Endodermal cell (in vitro differentiated cells): ENCODE measurements at regions not wholly inside any gene's neighbourhood (a gene's known extent, or its start where the extent isn't known, plus 50 kb on each side); places are given as distances from the start of the nearest gene placed in this dataset.

ENCODE experiments used
- DNase-seq: peaks from one replicate; pipeline ENCODE4 v3.0.0-alpha.2; 2017
- H3K27ac ChIP-seq: 2 replicates; pipeline ENCODE4 v1.5.1; 2013; ENCODE audit warnings: mild to moderate bottlenecking, low read depth, low read length, moderate library complexity
- H3K27me3 ChIP-seq: 2 replicates; pipeline ENCODE4 v1.6.1; 2013; ENCODE audit warnings: mild to moderate bottlenecking, low read length, moderate library complexity; ENCODE audit not compliant: insufficient read depth, control insufficient read depth, poor library complexity, severe bottlenecking
- H3K36me3 ChIP-seq: 2 replicates; pipeline ENCODE4 v1.7.0; 2013; ENCODE audit warnings: mild to moderate bottlenecking, low read length, moderate library complexity; ENCODE audit not compliant: control insufficient read depth, insufficient read depth
- H3K4me1 ChIP-seq: one replicate; pipeline ENCODE4 v1.7.0; 2013; ENCODE audit warnings: low read length; ENCODE audit not compliant: control insufficient read depth, insufficient read depth
- H3K4me3 ChIP-seq: 2 replicates; pipeline ENCODE4 v1.5.1; 2013; ENCODE audit warnings: mild to moderate bottlenecking, low read length, moderate library complexity
- H3K9ac ChIP-seq: 2 replicates; pipeline ENCODE4 v1.6.1; 2013; ENCODE audit warnings: mild to moderate bottlenecking, low read length, moderate library complexity; ENCODE audit not compliant: poor library complexity, severe bottlenecking; ENCODE audit errors: extremely low read depth
- H3K9me3 ChIP-seq: 2 replicates; pipeline ENCODE4 v1.6.1; 2013; ENCODE audit warnings: mild to moderate bottlenecking, low read length, moderate library complexity; ENCODE audit not compliant: control insufficient read depth
- H3K27ac Mint-ChIP-seq: 2 replicates; pipeline ENCODE4 v1.8.0; 2020; ENCODE audit warnings: mixed read lengths
- H3K27me3 Mint-ChIP-seq: 2 replicates; pipeline ENCODE4 v1.8.0; 2021; ENCODE audit warnings: mild to moderate bottlenecking, mixed read lengths; ENCODE audit not compliant: insufficient read depth
- H3K36me3 Mint-ChIP-seq: 2 replicates; pipeline ENCODE4 v1.8.0; 2020; ENCODE audit warnings: low read depth, mixed read lengths
- H3K4me1 Mint-ChIP-seq: 2 replicates; pipeline ENCODE4 v1.8.0; 2020; ENCODE audit warnings: mixed read lengths
- H3K4me3 Mint-ChIP-seq: 2 replicates; pipeline ENCODE4 v1.8.0; 2020; ENCODE audit warnings: mild to moderate bottlenecking, moderate library complexity, mixed read lengths
- H3K9me3 Mint-ChIP-seq: 2 replicates; pipeline ENCODE4 v1.8.0; 2020; ENCODE audit warnings: mild to moderate bottlenecking, mixed read lengths
- CTCF ChIP-seq: fragments of 200-600 bp; sonication (generic); conservative IDR thresholded peaks from 2 replicates; pipeline ENCODE4 v1.5.0; 2021; ENCODE audit warnings: antibody characterized with exemption, mild to moderate bottlenecking
- WGBS, 2 experiments: methylation state at CpG; one replicate each; pipeline versions ENCODE4 v1.1.5 to v1.1.7; 2013; ENCODE audit warnings: missing lambda C conversion rate in 2 of 2, mixed read lengths in 1 of 2; ENCODE audit not compliant: insufficient coverage in 1 of 2, insufficient read length in 1 of 2; 5-methylcytosine and 5-hydroxymethylcytosine counted together

- TF ChIP-seq CTCF = no peak
- Mint-ChIP-seq H3K36me3 (no peaks in the 10 kb centered on the region), H3K27me3 (no peaks in the 10 kb centered on the region), H3K4me1 (no peaks in the 10 kb centered on the region), H3K4me3 (no peak overlapping the region), H3K27ac (no peak overlapping the region), H3K9me3 (no peaks in the 10 kb centered on the region)
- Histone ChIP-seq H3K4me1 (no peaks in the 10 kb centered on the region), H3K9ac (no peak overlapping the region), H3K9me3 (no peaks in the 10 kb centered on the region), H3K4me3 (no peak overlapping the region), H3K27ac (no peak overlapping the region), H3K36me3 (no peaks in the 10 kb centered on the region), H3K27me3 (no peaks in the 10 kb centered on the region)
- WGBS, 2 experiments = 92 to 96% methylated on average over 5 to 6 of the region's 6 CpGs
- no peak for DNase-seq
Observed at GRCh38 chr17:79538291-79538690, 72.6 kb downstream of the RBFOX3 start.

GRCh38 chr17:79537686-79538085 is 73.2 kb downstream of the RBFOX3 start:
- Histone ChIP-seq H3K4me3 (no peak overlapping the region), H3K36me3 (no peaks in the 10 kb centered on the region), H3K27ac (no peak overlapping the region), H3K4me1 (no peaks in the 10 kb centered on the region), H3K27me3 (no peaks in the 10 kb centered on the region), H3K9ac (no peak overlapping the region), H3K9me3 (no peaks in the 10 kb centered on the region)
- Mint-ChIP-seq H3K27me3 (no peaks in the 10 kb centered on the region), H3K4me1 (no peaks in the 10 kb centered on the region), H3K4me3 (no peak overlapping the region), H3K27ac (no peak overlapping the region), H3K9me3 (no peaks in the 10 kb centered on the region), H3K36me3 (no peaks in the 10 kb centered on the region)
- no peak for TF ChIP-seq CTCF
- WGBS, 2 experiments = 95% methylated on average over 4 of the region's 4 CpGs; no CpG with 5 or more reads in 1 of the 2 experiments
- DNase-seq = no peak

GRCh38 chr17:79537061-79537460 is 73.8 kb downstream of the RBFOX3 start:
- 93 to 97% methylated on average over 6 of the region's 7 CpGs for WGBS, 2 experiments
- Mint-ChIP-seq H3K36me3 (no peaks in the 10 kb centered on the region), H3K4me3 (no peak overlapping the region), H3K27me3 (no peaks in the 10 kb centered on the region), H3K27ac (no peak overlapping the region), H3K9me3 (no peaks in the 10 kb centered on the region), H3K4me1 (no peaks in the 10 kb centered on the region)
- Histone ChIP-seq H3K4me1 (no peaks in the 10 kb centered on the region), H3K36me3 (no peaks in the 10 kb centered on the region), H3K27ac (no peak overlapping the region), H3K27me3 (no peaks in the 10 kb centered on the region), H3K9me3 (no peaks in the 10 kb centered on the region), H3K4me3 (no peak overlapping the region), H3K9ac (no peak overlapping the region)
- DNase-seq = no peak
- TF ChIP-seq CTCF = no peak
